Bronchial epithelial cell (primary cell): ENCODE measurements at regions not wholly inside any gene's neighbourhood (a gene's known extent, or its start where the extent isn't known, plus 50 kb on each side); places are given as distances from the start of the nearest gene placed in this dataset.
A peak's percentile ranks its signal among the peaks of the same experiment; 100 is the strongest.

ENCODE experiments used
- DNase-seq: peaks from one replicate; pipeline ENCODE4 v3.0.0-alpha.2; 2010; ENCODE audit warnings: low read depth
- FAIRE-seq: peaks from 2 replicates; lab custom pipeline; 2011; peaks lifted over from hg19 to GRCh38; lab: Jason Lieb, UNC
- H3K27me3 ChIP-seq: 2 replicates; pipeline ENCODE4 v1.5.1; 2011; ENCODE audit warnings: low read length; ENCODE audit not compliant: control insufficient read depth, insufficient read depth
- H3K36me3 ChIP-seq: 2 replicates; pipeline ENCODE4 v1.5.1; 2011; ENCODE audit warnings: low read length; ENCODE audit not compliant: control insufficient read depth, insufficient read depth
- H3K4me3 ChIP-seq: 2 replicates; pipeline ENCODE4 v1.5.1; 2011; ENCODE audit warnings: mild to moderate bottlenecking, low read depth, low read length, control low read depth
- CTCF ChIP-seq: IDR thresholded peaks from 2 replicates; pipeline ENCODE4 v1.5.1; 2011; ENCODE audit warnings: mild to moderate bottlenecking, moderate library complexity, low read length, control low read depth, inconsistent platforms; ENCODE audit not compliant: insufficient read depth, severe bottlenecking

- DNase-seq (no peak), FAIRE-seq (no peak)
- Histone ChIP-seq H3K4me3 (no peak overlapping the region), H3K27me3 (no peaks in the 10 kb centered on the region), H3K36me3 (no peaks in the 10 kb centered on the region)
- no peak for TF ChIP-seq CTCF
These were observed 80.4 kb upstream of the GRPR start for GRCh38 chrX:16042980-16043379.

GRCh38 chrX:16039834-16040233, 83.5 kb upstream of the GRPR start:
- no peaks in the 10 kb centered on the region for H3K27me3 ChIP-seq
- TF ChIP-seq CTCF: no peak
- no peaks in the 10 kb centered on the region for H3K36me3 ChIP-seq
- DNase-seq (no peak), FAIRE-seq (no peak)
- no peak overlapping the region for H3K4me3 ChIP-seq

- no peak for TF ChIP-seq CTCF
These were observed 84.0 kb upstream of the GRPR start for GRCh38 chrX:16039363-16039762.

GRCh38 chrX:16033331-16033730, 90.0 kb upstream of the GRPR start:
- H3K27me3 ChIP-seq: no peaks in the 10 kb centered on the region
- H3K4me3 ChIP-seq: no peak overlapping the region
- H3K36me3 ChIP-seq: no peaks in the 10 kb centered on the region
- TF ChIP-seq CTCF: no peak
- DNase-seq (no peak), FAIRE-seq (no peak)

More at GRCh38 chrX:16039363-16039762, 84.0 kb upstream of the GRPR start:
- FAIRE-seq (no peak), DNase-seq (no peak)
- Histone ChIP-seq H3K36me3 (no peaks in the 10 kb centered on the region), H3K4me3 (no peak overlapping the region), H3K27me3 (no peaks in the 10 kb centered on the region)

- FAIRE-seq (no peak), DNase-seq (no peak)
- no peak for TF ChIP-seq CTCF
- Histone ChIP-seq H3K36me3 (no peaks in the 10 kb centered on the region), H3K27me3 (no peaks in the 10 kb centered on the region), H3K4me3 (no peak overlapping the region)
These were observed 94.8 kb upstream of the GRPR start for GRCh38 chrX:16028576-16028975.

- no peak for TF ChIP-seq CTCF
- DNase-seq (peak; percentile 78), FAIRE-seq (peak; percentile 83)
- Histone ChIP-seq H3K36me3 (no peaks in the 10 kb centered on the region), H3K27me3 (no peaks in the 10 kb centered on the region), H3K4me3 (no peak overlapping the region)
These were observed 99.3 kb upstream of the GRPR start for GRCh38 chrX:16023790-16024734.
